Left lobe of liver (tissue), 2 donors: ENCODE measurements at regions not wholly inside any gene's neighbourhood (a gene's known extent, or its start where the extent isn't known, plus 50 kb on each side); places are given as distances from the start of the nearest gene placed in this dataset.
A peak's percentile ranks its signal among the peaks of the same experiment; 100 is the strongest.

Source experiments
- ATAC-seq: fragments of 200-7000 bp; cut with Tn5 transposase; one replicate; pipeline ENCODE4 v1.9.1; 2020; ENCODE audit warnings: mild to moderate bottlenecking, moderate library complexity
- DNase-seq: peaks from one replicate; pipeline ENCODE4 v3.0.0-alpha.2; 2020; ENCODE audit warnings: low spot score
- donor health status: DM: no; HTN: no; CAD: no; lungs with moderate emphysema.
- donor health status: DM: no; HTN: yes; CAD: no.

DNA sequence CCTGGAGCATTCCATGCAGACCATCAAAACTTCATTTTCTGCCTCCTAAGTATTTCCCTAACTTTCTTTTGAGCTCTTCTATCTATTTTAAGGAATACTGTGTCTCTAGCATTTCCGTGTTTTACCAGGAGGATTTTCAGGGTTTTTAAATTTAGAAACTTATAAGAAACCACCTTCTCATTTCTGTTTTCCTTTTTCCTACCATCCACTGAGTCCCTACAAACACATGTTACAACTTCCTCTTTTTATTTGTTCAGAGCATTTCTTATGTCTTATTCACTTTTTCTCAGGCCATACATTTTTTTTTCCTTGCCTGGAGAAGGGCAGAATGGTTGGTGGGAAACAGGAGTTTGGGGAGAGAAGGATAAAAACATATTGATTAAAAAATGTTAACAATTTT, 130.0 kb upstream of the BMP5 start:
- no peak for ATAC-seq

DNA sequence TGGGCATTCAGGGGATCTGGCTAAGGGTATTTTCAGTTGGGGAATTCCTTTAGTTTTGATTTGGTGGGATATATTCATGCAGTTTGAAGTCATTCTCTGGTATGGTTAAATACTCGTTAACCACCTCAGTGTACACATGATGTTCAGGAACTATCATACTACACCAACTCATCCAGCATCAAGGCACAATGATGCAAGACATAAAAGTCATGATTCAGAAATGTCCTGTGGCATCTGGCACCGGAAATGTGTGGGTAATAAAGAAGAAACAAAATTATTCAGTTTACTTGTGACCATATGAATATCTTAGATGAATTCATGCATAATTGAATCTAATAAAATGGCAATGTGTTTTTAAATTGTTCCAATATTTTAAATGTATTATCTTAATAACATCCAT, 129.0 kb upstream of the BMP5 start:
- DNase-seq (no peak), ATAC-seq (no peak)

More for the DNA sequence above, 130.0 kb upstream of the BMP5 start:
- no peak for DNase-seq

DNA sequence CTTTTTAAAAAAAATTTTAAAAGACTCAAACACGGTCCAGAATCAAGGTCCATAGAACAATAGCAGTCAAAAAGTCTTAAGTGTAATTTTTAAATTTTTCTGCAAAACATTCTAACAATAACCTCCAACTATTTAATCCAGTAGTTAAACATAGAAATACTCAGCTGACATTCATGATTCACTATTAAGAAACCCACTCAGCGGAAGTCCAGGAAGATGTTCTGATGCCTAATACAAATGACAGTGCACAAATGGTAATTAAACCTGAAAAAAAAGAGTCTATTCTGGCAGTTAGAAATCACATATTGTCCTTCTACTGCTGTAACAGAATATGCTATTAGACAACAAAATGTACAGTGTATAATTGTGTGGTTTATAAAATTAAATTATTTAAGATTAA, 128.2 kb upstream of the BMP5 start:
- DNase-seq = no peak
- no peak for ATAC-seq

- no peak for ATAC-seq
Observed at GRCh38 chr6:56002336-56002735, 126.9 kb upstream of the BMP5 start.

GRCh38 chr6:55998576-55998975, 123.2 kb upstream of the BMP5 start:
- no peak for DNase-seq
- ATAC-seq = no peak

More at GRCh38 chr6:56002336-56002735, 126.9 kb upstream of the BMP5 start:
- no peak for DNase-seq

- DNase-seq = no peak
- ATAC-seq = peak; percentile 44
Observed at GRCh38 chr6:55997223-55997874, 122.0 kb upstream of the BMP5 start.

DNA sequence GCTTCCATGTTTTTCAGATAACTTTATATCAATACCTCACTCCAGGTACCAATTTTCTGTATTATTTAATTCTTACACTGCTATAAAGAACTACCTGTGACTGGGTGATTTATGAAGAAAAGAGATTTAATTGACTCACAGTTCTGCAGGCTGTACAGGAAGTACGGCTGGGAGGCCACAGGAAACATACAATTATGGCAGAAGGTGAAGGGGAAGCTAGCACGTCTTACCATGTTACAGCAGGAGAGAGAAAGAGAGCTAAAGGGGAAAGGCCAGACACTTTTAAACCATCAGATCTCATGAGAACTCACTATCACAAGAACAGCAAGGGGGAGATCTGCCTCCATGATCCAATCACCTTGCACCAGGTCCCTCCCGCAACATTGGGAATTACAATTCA, 119.1 kb upstream of the BMP5 start:
- no peak for ATAC-seq
- DNase-seq = no peak

DNA sequence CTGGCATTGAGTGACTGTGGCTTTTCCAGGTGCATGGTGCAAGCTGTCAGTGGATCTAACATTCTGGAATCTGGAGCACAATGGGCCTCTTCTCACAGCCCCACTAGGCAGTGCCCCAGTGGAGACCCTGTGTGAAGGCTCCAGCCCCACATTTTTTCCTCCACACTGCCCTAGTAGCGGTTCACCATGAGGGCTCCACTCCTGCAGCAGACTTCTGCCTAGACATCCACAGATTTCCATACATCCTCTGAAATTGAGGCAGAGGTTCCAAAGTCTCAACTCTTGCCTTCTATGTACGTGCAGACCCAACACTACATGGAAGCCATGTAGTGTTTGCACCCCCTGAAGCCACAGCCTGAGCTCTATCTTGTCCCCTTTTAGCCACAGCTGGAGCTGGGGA, 118.0 kb upstream of the BMP5 start:
- DNase-seq (no peak), ATAC-seq (no peak)

DNA sequence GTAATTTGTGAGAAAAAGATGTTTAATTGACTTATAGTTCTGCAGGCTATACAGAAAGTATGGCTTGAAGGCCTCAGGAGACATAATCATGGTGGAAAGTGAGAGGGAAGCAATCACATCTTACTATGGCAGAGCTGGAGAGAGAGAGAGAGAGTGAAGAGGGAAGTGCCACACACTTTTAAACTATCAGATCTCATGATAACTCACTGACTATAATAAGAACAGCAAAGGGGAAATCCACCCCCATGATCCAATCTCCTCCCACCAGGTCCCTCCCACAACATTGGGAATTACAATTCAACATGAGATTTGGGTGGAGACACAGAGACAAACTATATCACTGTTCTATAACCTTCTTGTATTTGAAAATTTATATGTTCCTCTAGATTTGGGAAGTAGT, 117.2 kb upstream of the BMP5 start:
- no peak for DNase-seq
- no peak for ATAC-seq

DNA sequence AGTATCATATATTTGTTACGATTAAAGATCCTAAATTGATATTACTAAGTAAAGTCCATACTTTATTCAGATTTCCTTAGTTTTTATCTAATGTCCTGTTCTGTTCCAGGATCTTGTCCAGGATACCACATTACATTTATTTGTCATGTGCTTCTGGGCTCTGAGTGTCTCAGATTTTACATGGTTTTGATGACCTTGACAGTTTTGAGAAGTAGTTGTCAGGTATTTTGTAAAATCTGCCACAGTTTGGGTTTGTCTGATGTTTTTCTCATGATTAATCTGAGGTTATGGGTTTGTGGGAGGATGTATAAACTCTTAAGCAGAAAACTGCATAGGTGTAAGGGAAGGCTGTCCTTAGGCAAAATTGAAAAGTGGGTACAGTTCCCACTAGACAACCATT, 109.9 kb upstream of the BMP5 start:
- ATAC-seq (no peak), DNase-seq (no peak)

DNA sequence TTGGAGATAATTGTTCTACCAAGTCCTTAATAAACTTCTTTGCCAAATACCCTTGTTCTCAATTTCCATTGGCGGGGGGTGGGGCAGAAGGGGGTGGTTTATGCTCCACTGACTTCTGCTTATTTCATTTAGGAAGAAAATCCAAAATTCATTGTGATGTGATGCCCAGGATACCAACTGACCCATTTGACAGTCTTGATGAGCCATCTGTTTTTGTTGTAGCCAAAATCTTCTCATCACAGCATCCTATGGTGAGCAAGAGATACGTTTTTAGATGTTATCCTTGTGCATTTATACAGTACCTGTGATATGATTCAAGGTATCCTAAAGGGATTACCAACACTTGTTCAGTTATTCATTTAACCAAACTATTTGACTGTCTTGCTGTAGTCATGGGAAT, 108.5 kb upstream of the BMP5 start:
- DNase-seq (no peak), ATAC-seq (no peak)

DNA sequence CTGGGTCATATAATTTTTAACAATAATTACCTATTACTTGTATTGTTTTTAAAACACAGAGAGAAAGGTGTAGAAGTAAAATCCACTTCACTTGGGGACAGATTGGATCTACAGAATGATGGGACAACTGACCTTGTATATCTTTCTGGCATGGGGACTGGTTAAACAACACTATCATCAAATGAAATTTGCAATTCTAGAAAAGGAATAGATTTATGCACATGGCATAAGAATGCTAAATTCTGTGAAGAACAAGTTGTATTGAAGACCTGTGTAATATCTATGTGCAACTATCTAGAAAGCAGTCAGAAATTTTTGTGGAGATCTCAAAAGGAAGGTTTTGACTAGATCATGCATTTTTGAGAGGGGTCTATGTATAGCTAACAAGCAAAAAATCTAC, 106.3 kb upstream of the BMP5 start:
- DNase-seq (no peak), ATAC-seq (no peak)

DNA sequence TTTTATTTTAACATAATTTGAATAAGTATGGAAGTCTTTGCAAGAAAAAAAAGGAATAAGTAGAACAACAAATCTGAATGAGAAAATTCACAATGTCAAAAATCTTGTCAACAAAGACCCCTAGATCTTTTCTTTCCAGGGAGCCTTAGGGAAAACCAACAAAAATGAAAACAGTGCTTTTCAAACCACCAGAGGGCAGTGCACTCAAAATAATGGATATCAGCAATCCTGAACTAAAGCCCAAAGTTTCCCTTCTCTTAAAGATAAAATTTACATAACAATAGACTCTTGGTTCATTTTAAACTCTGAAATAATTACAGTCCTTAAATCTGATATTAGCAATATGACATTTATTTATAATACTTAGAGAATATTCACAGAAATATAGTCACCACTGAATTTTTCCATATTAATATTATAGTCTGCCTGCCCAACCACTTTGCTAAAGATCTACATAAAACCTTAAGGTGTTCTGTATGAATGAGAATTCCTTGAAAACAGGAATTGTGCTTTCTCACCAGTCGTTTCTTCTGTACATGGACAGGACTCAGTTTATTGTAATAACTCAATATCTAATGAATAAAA, 105.3 kb upstream of the BMP5 start:
- DNase-seq (no peak), ATAC-seq (peak; percentile 68)

- no peak for ATAC-seq
Observed at GRCh38 chr6:55979526-55979925, 104.1 kb upstream of the BMP5 start.

GRCh38 chr6:55977959-55978665, 102.7 kb upstream of the BMP5 start:
- ATAC-seq (no peak), DNase-seq (no peak)

More at GRCh38 chr6:55979526-55979925, 104.1 kb upstream of the BMP5 start:
- no peak for DNase-seq

GRCh38 chr6:55974688-55975087, 99.3 kb upstream of the BMP5 start:
- ATAC-seq = no peak
- no peak for DNase-seq

DNA sequence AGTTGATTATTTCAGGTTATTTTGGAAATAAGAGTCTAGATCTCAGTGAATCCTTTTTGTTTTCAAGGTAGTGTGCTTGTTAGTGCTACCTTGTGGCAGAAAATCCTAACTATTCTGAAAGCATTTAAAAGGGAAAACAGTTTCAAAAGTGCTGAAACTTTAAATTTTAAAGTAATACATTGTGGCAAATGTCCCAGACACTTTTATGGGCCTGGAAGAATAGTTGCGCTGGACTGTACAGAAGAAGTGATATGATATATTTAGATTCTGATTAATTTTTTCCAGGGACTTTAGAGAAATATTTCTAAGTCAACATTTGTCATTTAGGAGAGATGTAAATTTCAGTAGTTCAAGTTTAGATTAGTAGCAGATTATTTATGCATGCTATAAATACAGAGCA, 96.7 kb upstream of the BMP5 start:
- DNase-seq (no peak), ATAC-seq (no peak)

DNA sequence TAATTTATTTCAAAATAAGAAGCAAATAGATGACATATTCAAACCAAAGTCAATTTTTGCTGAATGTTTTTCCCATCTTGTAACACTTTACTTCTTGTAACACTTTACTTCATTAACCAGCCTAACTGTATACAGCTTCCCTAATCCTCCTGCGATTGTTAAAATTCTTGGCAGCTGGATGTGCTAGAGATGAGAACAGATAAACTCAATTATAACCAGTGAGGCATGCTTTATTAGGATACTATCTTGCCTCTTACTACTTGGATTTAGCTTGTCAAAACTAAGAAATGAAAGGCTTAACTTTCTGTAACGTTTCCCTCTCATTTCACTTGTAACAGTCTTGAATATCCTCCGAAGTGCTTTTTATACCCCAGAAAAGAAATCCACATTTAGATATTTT, 94.1 kb upstream of the BMP5 start:
- no peak for ATAC-seq
- DNase-seq = no peak

GRCh38 chr6:55968926-55969325, 93.5 kb upstream of the BMP5 start:
- no peak for ATAC-seq
- no peak for DNase-seq

GRCh38 chr6:55964136-55964535, 88.7 kb upstream of the BMP5 start:
- no peak for DNase-seq
- no peak for ATAC-seq

GRCh38 chr6:55963301-55963700, 87.9 kb upstream of the BMP5 start:
- DNase-seq (no peak), ATAC-seq (no peak)

DNA sequence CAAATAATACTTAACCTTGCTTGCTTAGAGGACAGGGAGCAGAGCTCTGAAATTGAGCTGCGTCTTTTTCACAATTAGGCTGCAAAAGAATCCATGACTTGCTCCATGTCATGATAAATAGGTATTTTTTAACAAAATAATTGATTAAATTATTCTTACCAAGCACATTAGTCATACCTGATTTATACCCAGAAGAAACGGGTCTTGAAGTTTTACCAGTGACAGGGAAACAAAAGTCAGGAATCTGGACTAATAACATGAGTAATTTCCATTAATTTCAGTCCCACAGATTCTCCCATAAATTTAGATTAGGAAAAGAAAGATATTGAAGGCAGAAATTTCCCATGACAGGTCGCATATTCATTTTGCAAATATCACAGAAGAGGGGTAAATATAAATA, 85.0 kb upstream of the BMP5 start:
- DNase-seq (no peak), ATAC-seq (no peak)

DNA sequence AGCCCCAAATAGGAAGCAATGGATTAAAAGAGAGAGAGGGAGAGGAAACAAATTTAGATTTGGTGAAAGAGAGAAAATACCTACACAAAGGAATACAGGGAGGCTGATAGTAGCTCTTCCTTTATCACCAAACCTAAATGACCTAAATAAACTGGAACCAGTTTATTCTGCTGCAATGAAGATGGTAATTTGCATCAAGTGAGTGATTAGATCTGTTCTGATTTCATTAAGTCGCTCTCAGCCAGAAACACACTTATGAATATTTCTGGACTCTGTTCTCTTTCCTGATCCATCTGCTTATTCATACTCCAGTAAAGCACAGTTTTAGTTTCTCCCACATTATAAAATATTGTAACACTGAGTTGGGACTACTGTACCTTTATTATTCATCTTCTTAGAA, 83.4 kb upstream of the BMP5 start:
- DNase-seq = no peak
- no peak for ATAC-seq
